Smooth muscle cell (in vitro differentiated cells): ENCODE measurements at regions not wholly inside any gene's neighbourhood (a gene's known extent, or its start where the extent isn't known, plus 50 kb on each side); places are given as distances from the start of the nearest gene placed in this dataset.

Experiments
- DNase-seq: peaks from one replicate; lab custom pipeline; 2025; ENCODE audit not compliant: unreplicated experiment; lab: John Stamatoyannopoulos, UW
- H2AFZ ChIP-seq: fragments of 200-600 bp; sonication (generic); 2 replicates; pipeline ENCODE4 v1.6.0; 2016; ENCODE audit warnings: antibody characterized with exemption, low read depth, mild to moderate bottlenecking
- H3F3A ChIP-seq: fragments of 200-600 bp; sonication (generic); 2 replicates; pipeline ENCODE4 v1.6.0; 2017; ENCODE audit warnings: antibody characterized with exemption, low read depth
- H3K27ac ChIP-seq: fragments of 200-600 bp; sonication (generic); 2 replicates; pipeline ENCODE4 v1.5.1; 2016; ENCODE audit warnings: low read depth, mild to moderate bottlenecking
- H3K27me3 ChIP-seq: fragments of 200-600 bp; sonication (generic); 2 replicates; pipeline ENCODE4 v1.6.1; 2016; ENCODE audit warnings: low read depth, mild to moderate bottlenecking
- H3K36me3 ChIP-seq: fragments of 200-600 bp; sonication (generic); 2 replicates; pipeline ENCODE4 v1.5.1; 2016; ENCODE audit warnings: low read depth
- H3K4me1 ChIP-seq: fragments of 200-600 bp; sonication (generic); 2 replicates; pipeline ENCODE4 v1.5.1; 2016; ENCODE audit warnings: low read depth
- H3K4me2 ChIP-seq: fragments of 200-600 bp; sonication (generic); 2 replicates; pipeline ENCODE4 v1.6.0; 2016; ENCODE audit warnings: mild to moderate bottlenecking
- H3K4me3 ChIP-seq: fragments of 200-600 bp; sonication (generic); 2 replicates; pipeline ENCODE4 v1.5.1; 2016; ENCODE audit warnings: mild to moderate bottlenecking
- H3K79me2 ChIP-seq: fragments of 200-600 bp; sonication (generic); 2 replicates; pipeline ENCODE4 v1.6.0; 2016; ENCODE audit warnings: low read depth, mild to moderate bottlenecking
- H3K9ac ChIP-seq: fragments of 200-600 bp; sonication (generic); 2 replicates; pipeline ENCODE4 v1.6.0; 2016; ENCODE audit warnings: low read depth
- H3K9me3 ChIP-seq: fragments of 200-600 bp; sonication (generic); replicated peaks from 2 replicates; pipeline ENCODE4 v1.5.1; 2016; ENCODE audit warnings: low read depth
- H4K20me1 ChIP-seq: fragments of 200-600 bp; sonication (generic); 2 replicates; pipeline ENCODE4 v1.6.0; 2016; ENCODE audit warnings: low read depth
- CTCF ChIP-seq: fragments of 200-600 bp; sonication (generic); IDR thresholded peaks from 2 replicates; pipeline ENCODE4 v1.5.1; 2017; ENCODE audit warnings: borderline replicate concordance, mild to moderate bottlenecking, antibody characterized with exemption; ENCODE audit not compliant: insufficient read depth, poor library complexity, severe bottlenecking
- WGBS: methylation state at CpG from one replicate; pipeline ENCODE4 v1.1.7; 2016; ENCODE audit warnings: low lambda C conversion rate; 5-methylcytosine and 5-hydroxymethylcytosine counted together

GRCh38 chr6:79782792-79783580 is 151.9 kb downstream of the SH3BGRL2 start:
- H3K4me3 ChIP-seq, result no peak overlapping the region
- no peaks in the 10 kb centered on the region for H3K79me2 ChIP-seq
- no peaks in the 10 kb centered on the region for H3K9me3 ChIP-seq
- H3K36me3 ChIP-seq, result no peaks in the 10 kb centered on the region
- H3F3A ChIP-seq, result no peaks in the 10 kb centered on the region
- H3K4me2 ChIP-seq, result no peak overlapping the region
- H3K27ac ChIP-seq, result no peak overlapping the region
- no peak for DNase-seq
- H2AFZ ChIP-seq, result no peak overlapping the region
- H3K27me3 ChIP-seq, result no peaks in the 10 kb centered on the region
- H3K9ac ChIP-seq, result no peak overlapping the region
- H3K4me1 ChIP-seq, result no peaks in the 10 kb centered on the region
- 82% methylated on average over 5 of the region's 5 CpGs for WGBS
- H4K20me1 ChIP-seq, result no peaks in the 10 kb centered on the region
- no peak for TF ChIP-seq CTCF

- no peaks in the 10 kb centered on the region for H3F3A ChIP-seq
- no peaks in the 10 kb centered on the region for H4K20me1 ChIP-seq
- no peak overlapping the region for H3K4me2 ChIP-seq
- no peak overlapping the region for H3K27ac ChIP-seq
- DNase-seq, result no peak
- H3K9ac ChIP-seq, result no peak overlapping the region
- no peak for TF ChIP-seq CTCF
- WGBS, result 86% methylated on average over 4 of the region's 4 CpGs
- no peak overlapping the region for H3K4me3 ChIP-seq
- no peaks in the 10 kb centered on the region for H3K9me3 ChIP-seq
- H3K4me1 ChIP-seq, result peaks cover 3% of the 10 kb centered on the region
- H2AFZ ChIP-seq, result no peak overlapping the region
- no peaks in the 10 kb centered on the region for H3K79me2 ChIP-seq
- no peaks in the 10 kb centered on the region for H3K27me3 ChIP-seq
- H3K36me3 ChIP-seq, result no peaks in the 10 kb centered on the region
Observed at GRCh38 chr6:79781916-79782315, 150.8 kb downstream of the SH3BGRL2 start.

- DNase-seq, result no peak
- no peaks in the 10 kb centered on the region for H3K27me3 ChIP-seq
- no peak overlapping the region for H3K27ac ChIP-seq
- H3K4me3 ChIP-seq, result no peak overlapping the region
- no peak overlapping the region for H2AFZ ChIP-seq
- H3K9ac ChIP-seq, result no peak overlapping the region
- H3F3A ChIP-seq, result no peaks in the 10 kb centered on the region
- H3K36me3 ChIP-seq, result no peaks in the 10 kb centered on the region
- no peaks in the 10 kb centered on the region for H3K9me3 ChIP-seq
- no peak overlapping the region for H3K4me2 ChIP-seq
- H3K4me1 ChIP-seq, result peaks cover 3% of the 10 kb centered on the region
- no peak for TF ChIP-seq CTCF
- no peaks in the 10 kb centered on the region for H4K20me1 ChIP-seq
- no peaks in the 10 kb centered on the region for H3K79me2 ChIP-seq
- 92% methylated on average over 1 of the region's 1 CpG for WGBS
Observed at GRCh38 chr6:79780881-79781280, 149.8 kb downstream of the SH3BGRL2 start.

GRCh38 chr6:79778816-79779215 is 147.7 kb downstream of the SH3BGRL2 start:
- Histone ChIP-seq H3K4me2 (no peak overlapping the region), H4K20me1 (no peaks in the 10 kb centered on the region), H3K27me3 (no peaks in the 10 kb centered on the region), H3K4me3 (no peak overlapping the region), H3K9ac (no peak overlapping the region), H3K9me3 (no peaks in the 10 kb centered on the region), H3F3A (no peaks in the 10 kb centered on the region), H3K27ac (no peak overlapping the region), H3K4me1 (peaks cover 3% of the 10 kb centered on the region), H2AFZ (peak overlapping the region; percentile 87), H3K36me3 (no peaks in the 10 kb centered on the region), H3K79me2 (no peaks in the 10 kb centered on the region)
- WGBS, result 92% methylated on average over 4 of the region's 4 CpGs
- no peak for DNase-seq
- no peak for TF ChIP-seq CTCF
